Esophagus squamous epithelium (tissue), 5 donors: ENCODE measurements at regions not wholly inside any gene's neighbourhood (a gene's known extent, or its start where the extent isn't known, plus 50 kb on each side); places are given as distances from the start of the nearest gene placed in this dataset.

Experiments used
- DNase-seq: peaks from one replicate; lab custom pipeline; 2025; lab: John Stamatoyannopoulos, UW
- H3K27ac ChIP-seq, 4 donors: fragments of 200-600 bp; sonication (generic); one replicate each; pipeline ENCODE4 v1.5.1; 2016 to 2019; ENCODE audit warnings: mild to moderate bottlenecking in 1 of 4
- H3K27me3 ChIP-seq, 4 donors: fragments of 200-600 bp; sonication (generic); 1 replicate in 3 of 4; 2 replicates in 1 of 4; pipeline versions ENCODE4 v1.5.1 to v1.6.0; 2017 to 2021; ENCODE audit warnings: antibody characterized with exemption in 1 of 4
- H3K36me3 ChIP-seq, 3 donors: fragments of 200-600 bp; sonication (generic); one replicate each; pipeline ENCODE4 v1.5.1; 2016 to 2019
- H3K4me1 ChIP-seq, 3 donors: fragments of 200-600 bp; sonication (generic); one replicate each; pipeline ENCODE4 v1.5.1; 2017 to 2019
- H3K4me3 ChIP-seq, 4 donors: fragments of 200-600 bp; sonication (generic); 1 replicate in 3 of 4; 2 replicates in 1 of 4; pipeline ENCODE4 v1.5.1; 2016 to 2019; ENCODE audit warnings: mild to moderate bottlenecking in 2 of 4, moderate library complexity in 1 of 4
- H3K9me3 ChIP-seq, 3 donors: fragments of 200-600 bp; sonication (generic); one replicate each; pipeline ENCODE4 v1.5.1; 2016 to 2019
- POLR2A ChIP-seq, 4 donors: fragments of 450-650 bp; IDR thresholded peaks; one replicate each; pipeline ENCODE4 v1.6.1; 2017; ENCODE audit warnings: antibody characterized with exemption in 4 of 4, mild to moderate bottlenecking in 4 of 4, moderate library complexity in 3 of 4
- WGBS, 2 donors: methylation state at CpG; one replicate each; pipeline ENCODE4 v1.1.5; 2018; 5-methylcytosine and 5-hydroxymethylcytosine counted together
- intact Hi-C: fragments of 100-400 bp; cut with DNase I; formaldehyde crosslinking; loops from one replicate; pipeline ENCODE4 v1.15.0; 2022
- TF ChIP-seq, protein P1 (sequence below), 6 experiments: fragments of 450-650 bp in 4 of 6; fragments of 200-600 bp in 2 of 6; sonication (generic) in 2 of 6; IDR thresholded peaks; one replicate each; pipeline ENCODE4 v1.5.1; 2016 to 2019; ENCODE audit warnings: antibody characterized with exemption in 6 of 6, mild to moderate bottlenecking in 4 of 6, moderate library complexity in 4 of 6
- donor health status: DM: yes; HTN: yes; CAD: no.

DNA sequence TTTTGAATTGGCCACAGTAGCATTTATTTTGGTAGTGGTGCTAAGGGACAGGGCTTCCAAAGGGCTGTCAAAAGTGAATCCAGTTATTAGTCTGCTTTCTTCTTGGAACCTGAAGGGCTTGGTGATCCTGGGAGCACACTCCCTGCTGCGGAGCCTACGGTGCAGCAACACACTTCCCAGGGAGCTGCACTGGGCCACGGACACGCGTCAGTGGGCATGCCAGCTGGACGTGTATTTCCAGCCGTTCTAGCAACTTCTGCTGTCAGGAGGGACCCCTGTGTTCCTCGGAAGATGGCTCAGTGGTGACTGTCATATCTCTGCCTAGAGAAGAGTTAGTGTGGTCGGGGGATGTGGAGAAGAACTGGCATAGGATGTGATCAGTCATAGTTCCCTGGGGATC, 204.6 kb downstream of the SOCS6 start:
- 76 to 81% methylated on average over 9 of the region's 9 CpGs for WGBS, 2 donors
- H3K4me1 ChIP-seq, result no peaks in the 10 kb centered on the region
- H3K9me3 ChIP-seq, result no peaks in the 10 kb centered on the region
- no peak for DNase-seq
- H3K27me3 ChIP-seq, result no peaks in the 10 kb centered on the region
- no peak overlapping the region for H3K4me3 ChIP-seq
- intact Hi-C loops, result no loop called here
- no peak for TF ChIP-seq POLR2A (IDR thresholded peaks at IDR 0.05)
- TF ChIP-seq, protein P1, sequence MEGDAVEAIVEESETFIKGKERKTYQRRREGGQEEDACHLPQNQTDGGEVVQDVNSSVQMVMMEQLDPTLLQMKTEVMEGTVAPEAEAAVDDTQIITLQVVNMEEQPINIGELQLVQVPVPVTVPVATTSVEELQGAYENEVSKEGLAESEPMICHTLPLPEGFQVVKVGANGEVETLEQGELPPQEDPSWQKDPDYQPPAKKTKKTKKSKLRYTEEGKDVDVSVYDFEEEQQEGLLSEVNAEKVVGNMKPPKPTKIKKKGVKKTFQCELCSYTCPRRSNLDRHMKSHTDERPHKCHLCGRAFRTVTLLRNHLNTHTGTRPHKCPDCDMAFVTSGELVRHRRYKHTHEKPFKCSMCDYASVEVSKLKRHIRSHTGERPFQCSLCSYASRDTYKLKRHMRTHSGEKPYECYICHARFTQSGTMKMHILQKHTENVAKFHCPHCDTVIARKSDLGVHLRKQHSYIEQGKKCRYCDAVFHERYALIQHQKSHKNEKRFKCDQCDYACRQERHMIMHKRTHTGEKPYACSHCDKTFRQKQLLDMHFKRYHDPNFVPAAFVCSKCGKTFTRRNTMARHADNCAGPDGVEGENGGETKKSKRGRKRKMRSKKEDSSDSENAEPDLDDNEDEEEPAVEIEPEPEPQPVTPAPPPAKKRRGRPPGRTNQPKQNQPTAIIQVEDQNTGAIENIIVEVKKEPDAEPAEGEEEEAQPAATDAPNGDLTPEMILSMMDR (IDR thresholded peaks at IDR 0.05), result no peak
- no peaks in the 10 kb centered on the region for H3K36me3 ChIP-seq
- no peak overlapping the region for H3K27ac ChIP-seq

DNA sequence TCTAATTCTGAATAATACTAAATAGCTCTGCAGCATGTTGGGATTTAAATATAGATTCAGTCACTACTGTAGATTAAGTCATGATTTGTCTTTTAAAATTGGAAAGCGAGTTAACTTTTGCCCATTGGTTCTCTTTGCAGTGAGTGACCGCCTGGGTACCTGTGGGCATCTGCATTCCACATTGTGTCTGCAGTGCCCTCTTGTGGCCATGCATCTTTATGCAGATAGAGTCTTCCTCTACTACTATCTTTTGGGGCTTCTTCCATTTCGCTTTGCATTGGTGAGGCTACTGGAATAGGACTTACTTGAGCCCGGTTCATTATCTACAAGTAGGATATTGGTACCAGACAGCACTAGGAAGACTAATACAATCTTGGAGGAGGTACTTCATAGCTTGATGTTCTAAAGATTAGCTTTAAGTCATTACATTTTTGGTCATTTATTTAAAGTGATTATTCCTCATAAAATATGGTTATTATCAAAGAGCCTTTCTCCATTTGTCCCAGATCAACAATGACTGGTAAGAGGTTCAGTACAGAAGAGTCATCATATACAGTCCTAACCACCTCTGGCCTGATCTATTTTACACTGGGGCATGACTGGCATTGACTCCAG, 203.0 kb downstream of the SOCS6 start:
- Histone ChIP-seq H3K27me3 (no peaks in the 10 kb centered on the region), H3K4me3 (no peak overlapping the region), H3K27ac (no peak overlapping the region), H3K9me3 (no peaks in the 10 kb centered on the region), H3K4me1 (no peaks in the 10 kb centered on the region), H3K36me3 (no peaks in the 10 kb centered on the region)
- intact Hi-C loops, result no loop called here
- 31 to 55% methylated on average over 4 of the region's 4 CpGs for WGBS, 2 donors
- no peak for DNase-seq
- TF ChIP-seq, protein P1 (IDR thresholded peaks at IDR 0.05), result peak; percentile 16 to 64 (median 53)
- TF ChIP-seq POLR2A (IDR thresholded peaks at IDR 0.05), result no peak

DNA sequence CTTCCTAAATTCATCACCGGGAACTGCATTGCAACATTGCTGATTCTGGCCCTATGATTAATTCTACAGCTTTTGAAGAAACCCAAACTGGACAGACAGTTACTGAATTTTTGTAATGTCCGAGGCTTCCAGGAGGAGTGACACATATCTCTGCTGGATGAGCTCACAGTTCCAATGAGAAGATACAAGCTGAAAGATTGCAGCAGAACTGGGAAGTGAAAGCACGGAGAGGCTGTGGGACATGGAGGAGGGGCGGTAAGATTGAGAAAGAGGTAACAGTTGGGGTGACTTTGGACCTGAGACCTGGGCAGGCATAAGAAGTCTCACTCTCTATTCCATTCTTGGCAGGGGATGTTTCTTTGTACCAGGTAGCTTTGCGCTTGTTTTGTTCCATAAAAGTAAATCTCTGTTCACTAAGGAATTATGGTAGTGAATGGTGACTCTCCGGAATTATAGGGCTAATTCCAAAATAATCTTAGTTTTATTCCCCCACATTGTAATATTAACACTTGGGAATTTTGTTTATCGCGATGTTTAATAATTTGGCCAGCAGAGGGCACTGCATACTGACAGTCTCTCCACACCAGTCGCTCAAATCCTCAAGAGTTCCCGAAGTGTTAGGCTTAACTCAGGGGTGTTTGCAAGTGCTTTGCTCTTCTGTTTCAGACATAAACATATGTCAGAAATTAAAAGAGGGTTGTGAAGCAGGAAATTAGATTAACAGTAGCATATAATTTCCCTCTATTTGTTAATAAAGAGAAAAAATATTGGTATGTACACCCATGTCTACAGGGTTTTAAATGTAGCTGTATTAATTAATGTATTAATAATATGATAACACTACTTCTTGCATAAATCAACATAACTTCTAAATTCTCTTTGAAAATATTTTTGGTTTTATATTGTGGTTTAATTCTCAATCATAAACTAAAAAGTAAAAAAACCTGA, 201.4 kb downstream of the SOCS6 start:
- 18% methylated on average over 10 of the region's 10 CpGs for WGBS, 2 donors
- TF ChIP-seq POLR2A (IDR thresholded peaks at IDR 0.05), result no peak
- TF ChIP-seq, protein P1 (IDR thresholded peaks at IDR 0.05), result peak; percentile 23 to 54 (median 36)
- intact Hi-C loops, result no loop called here
- no peaks in the 10 kb centered on the region for H3K4me1 ChIP-seq
- DNase-seq, result no peak
- no peaks in the 10 kb centered on the region for H3K9me3 ChIP-seq
- H3K27me3 ChIP-seq, result no peaks in the 10 kb centered on the region
- H3K27ac ChIP-seq, result no peak overlapping the region
- peak overlapping the region in 1 of 4 donors; percentile 21 for H3K4me3 ChIP-seq
- H3K36me3 ChIP-seq, result no peaks in the 10 kb centered on the region

DNA sequence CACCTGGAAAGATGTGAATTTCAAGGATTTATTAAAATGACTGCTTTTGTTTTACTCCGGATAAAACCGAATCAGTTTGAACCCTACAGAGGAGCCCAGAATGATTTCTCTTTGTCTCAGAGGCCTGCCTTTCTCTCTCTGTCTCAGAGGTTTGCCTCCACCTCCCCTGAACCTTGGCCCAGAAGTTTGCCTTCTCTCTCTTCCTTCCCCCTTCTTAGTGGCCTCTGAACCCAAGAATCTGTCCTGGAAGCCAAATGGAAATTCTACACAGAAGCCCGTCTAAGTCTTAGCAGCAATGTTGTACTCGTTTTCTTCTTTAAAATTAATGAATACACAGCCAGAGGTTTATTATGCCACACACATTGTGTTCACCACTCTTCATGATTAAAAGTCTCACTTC, 200.7 kb downstream of the SOCS6 start:
- intact Hi-C loops, result no loop called here
- no peaks in the 10 kb centered on the region for H3K4me1 ChIP-seq
- 22 to 40% methylated on average over 4 of the region's 4 CpGs for WGBS, 2 donors
- H3K27ac ChIP-seq, result no peak overlapping the region
- no peak overlapping the region for H3K4me3 ChIP-seq
- DNase-seq, result no peak
- no peaks in the 10 kb centered on the region for H3K27me3 ChIP-seq
- H3K36me3 ChIP-seq, result no peaks in the 10 kb centered on the region
- no peak for TF ChIP-seq POLR2A (IDR thresholded peaks at IDR 0.05)
- TF ChIP-seq, protein P1 (IDR thresholded peaks at IDR 0.05), result no peak
- H3K9me3 ChIP-seq, result no peaks in the 10 kb centered on the region

DNA sequence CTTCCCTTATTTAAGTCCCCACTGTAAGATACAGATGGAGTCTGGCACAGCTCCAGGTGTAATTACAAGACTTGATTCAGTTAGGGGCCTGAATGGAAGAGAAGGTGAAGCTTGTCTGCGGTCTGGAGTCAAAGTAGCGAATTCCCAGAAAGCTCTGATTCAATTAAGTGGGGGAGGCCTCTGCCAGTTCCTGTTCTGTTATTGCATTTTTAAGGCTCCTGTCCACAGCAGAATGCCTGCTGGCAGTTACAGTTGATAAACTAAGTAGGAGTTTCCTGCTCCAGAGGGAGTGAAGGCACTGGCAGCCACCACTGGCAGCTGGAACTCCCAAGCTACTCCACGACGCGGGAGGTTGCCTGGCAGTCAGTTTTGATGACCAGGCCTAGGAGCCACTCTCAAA, 181.1 kb downstream of the SOCS6 start:
- Histone ChIP-seq H3K4me3 (no peak overlapping the region), H3K9me3 (no peaks in the 10 kb centered on the region), H3K36me3 (no peaks in the 10 kb centered on the region), H3K4me1 (no peaks in the 10 kb centered on the region), H3K27ac (no peak overlapping the region), H3K27me3 (no peaks in the 10 kb centered on the region)
- no peak for DNase-seq
- WGBS, 2 donors, result 59 to 61% methylated on average over 5 of the region's 5 CpGs
- intact Hi-C loops, result no loop called here
- TF ChIP-seq, protein P1 (IDR thresholded peaks at IDR 0.05), result no peak
- no peak for TF ChIP-seq POLR2A (IDR thresholded peaks at IDR 0.05)
